CD14-positive monocyte (primary cell): ENCODE measurements at regions not wholly inside any gene's neighbourhood (a gene's known extent, or its start where the extent isn't known, plus 50 kb on each side); places are given as distances from the start of the nearest gene placed in this dataset.

Experiments used
- DNase-seq, 3 donors: peaks; one replicate each; pipeline ENCODE4 v3.0.0-alpha.2; 2011 to 2022
- H2AFZ ChIP-seq: 2 replicates; pipeline ENCODE4 v1.6.0; 2012; ENCODE audit warnings: mild to moderate bottlenecking, low read depth, low read length, inconsistent platforms; ENCODE audit not compliant: insufficient read depth, poor library complexity, severe bottlenecking
- H3K27ac ChIP-seq, 2 donors: 1 replicate in 1 of 2; 2 replicates in 1 of 2; pipeline ENCODE4 v1.5.1; 2012 to 2013; ENCODE audit warnings: low read length in 2 of 2, control low read depth in 1 of 2, inconsistent platforms in 1 of 2, low read depth in 1 of 2, mild to moderate bottlenecking in 1 of 2
- H3K27me3 ChIP-seq, 2 donors: one replicate each; pipeline versions ENCODE4 v1.6.0 to v1.6.1; 2011 to 2013; ENCODE audit warnings: low read length in 2 of 2; ENCODE audit not compliant: control insufficient read depth in 2 of 2, insufficient read depth in 2 of 2
- H3K36me3 ChIP-seq, 2 donors: replicated peaks in 1 of 2; 1 replicate in 1 of 2; 2 replicates in 1 of 2; pipeline versions ENCODE4 v1.5.1 to v1.6.1; 2012 to 2013; ENCODE audit warnings: low read length in 2 of 2, control low read depth in 1 of 2, inconsistent platforms in 1 of 2, mild to moderate bottlenecking in 1 of 2; ENCODE audit not compliant: insufficient read depth in 2 of 2, control insufficient read depth in 1 of 2
- H3K4me1 ChIP-seq, 2 donors: 1 replicate in 1 of 2; 2 replicates in 1 of 2; pipeline versions ENCODE4 v1.5.1 to v1.6.1; 2012 to 2013; ENCODE audit warnings: low read length in 2 of 2, control low read depth in 1 of 2, inconsistent platforms in 1 of 2, mild to moderate bottlenecking in 1 of 2, moderate library complexity in 1 of 2; ENCODE audit not compliant: insufficient read depth in 2 of 2, control insufficient read depth in 1 of 2
- H3K4me2 ChIP-seq: replicated peaks from 2 replicates; pipeline ENCODE3; 2012; ENCODE audit warnings: low read length, moderate library complexity, mild to moderate bottlenecking; ENCODE audit not compliant: poor library complexity, severe bottlenecking; ENCODE audit errors: extremely low read depth
- H3K4me3 ChIP-seq, 3 experiments: fragments of 200-600 bp in 1 of 3; sonication (generic) in 1 of 3; replicated peaks in 1 of 3; 1 replicate in 2 of 3; 2 replicates in 1 of 3; pipeline ENCODE4 v1.5.1; 2011 to 2013; ENCODE audit warnings: low read length in 3 of 3, mild to moderate bottlenecking in 3 of 3, control low read depth in 2 of 3, low read depth in 2 of 3, inconsistent platforms in 1 of 3, moderate library complexity in 1 of 3
- H3K79me2 ChIP-seq: 2 replicates; pipeline ENCODE4 v1.6.0; 2012; ENCODE audit warnings: mild to moderate bottlenecking, control low read depth, inconsistent platforms, low read length, moderate library complexity; ENCODE audit not compliant: insufficient read depth
- H3K9ac ChIP-seq: 2 replicates; pipeline ENCODE4 v1.6.0; 2017; ENCODE audit warnings: low read length, mild to moderate bottlenecking; ENCODE audit not compliant: insufficient read depth, poor library complexity, severe bottlenecking
- H3K9me3 ChIP-seq, 2 donors: replicated peaks in 1 of 2; 1 replicate in 1 of 2; 2 replicates in 1 of 2; pipeline versions ENCODE4 v1.5.1 to v1.6.1; 2012 to 2013; ENCODE audit warnings: low read length in 2 of 2, control low read depth in 1 of 2; ENCODE audit not compliant: control insufficient read depth in 1 of 2, insufficient read depth in 1 of 2
- H4K20me1 ChIP-seq: 2 replicates; pipeline ENCODE4 v1.6.0; 2012; ENCODE audit warnings: mild to moderate bottlenecking, low read length, control low read depth, moderate library complexity; ENCODE audit not compliant: insufficient read depth
- H3K27ac Mint-ChIP-seq, 7 donors: one replicate each; pipeline ENCODE4 v1.8.0; 2020; ENCODE audit warnings: mild to moderate bottlenecking in 7 of 7, mixed read lengths in 7 of 7, moderate library complexity in 6 of 7, inconsistent platforms in 2 of 7
- H3K27me3 Mint-ChIP-seq, 3 donors: one replicate each; pipeline ENCODE4 v1.8.0; 2021 to 2022; ENCODE audit warnings: low read depth in 3 of 3, mild to moderate bottlenecking in 3 of 3, mixed read lengths in 3 of 3, moderate library complexity in 3 of 3, inconsistent platforms in 1 of 3
- H3K36me3 Mint-ChIP-seq, 2 donors: one replicate each; pipeline ENCODE4 v1.8.0; 2020; ENCODE audit warnings: mixed read lengths in 2 of 2, inconsistent platforms in 1 of 2, mild to moderate bottlenecking in 1 of 2
- H3K4me1 Mint-ChIP-seq: one replicate; pipeline ENCODE4 v1.8.0; 2020; ENCODE audit warnings: mild to moderate bottlenecking, mixed read lengths
- H3K4me3 Mint-ChIP-seq, 2 donors: one replicate each; pipeline ENCODE4 v1.8.0; 2020; ENCODE audit warnings: mild to moderate bottlenecking in 2 of 2, mixed read lengths in 2 of 2, moderate library complexity in 1 of 2
- H3K9me3 Mint-ChIP-seq, 7 donors: one replicate each; pipeline ENCODE4 v1.8.0; 2020 to 2022; ENCODE audit warnings: mixed read lengths in 7 of 7, mild to moderate bottlenecking in 6 of 7, moderate library complexity in 6 of 7, inconsistent platforms in 2 of 7
- CTCF ChIP-seq: fragments of 200-600 bp; IDR thresholded peaks from one replicate; pipeline ENCODE4 v1.8.0; 2022; ENCODE audit warnings: antibody characterized with exemption, mild to moderate bottlenecking
- WGBS: methylation state at CpG from one replicate; pipeline ENCODE4 v1.1.5; 2013; ENCODE audit warnings: missing lambda C conversion rate; ENCODE audit not compliant: insufficient coverage; 5-methylcytosine and 5-hydroxymethylcytosine counted together
- intact Hi-C, 2 donors: fragments of 100-400 bp; cut with micrococcal nuclease; formaldehyde crosslinking; loops; one replicate each; pipeline versions ENCODE4 v1.15.0 to v1.15.1; 2023

GRCh38 chr4:117478702-117479101 lies 393.3 kb upstream of the TRAM1L1 start:
- Histone ChIP-seq H3K27me3 (no peaks in the 10 kb centered on the region), H3K9me3 (no peaks in the 10 kb centered on the region), H3K36me3 (no peaks in the 10 kb centered on the region), H2AFZ (no peak overlapping the region), H3K27ac (no peak overlapping the region), H3K4me3 (no peak overlapping the region), H3K4me1 (no peaks in the 10 kb centered on the region), H4K20me1 (no peaks in the 10 kb centered on the region), H3K79me2 (no peaks in the 10 kb centered on the region), H3K9ac (no peak overlapping the region), H3K4me2 (no peak overlapping the region)
- Mint-ChIP-seq H3K27ac (no peak overlapping the region), H3K27me3 (no peaks in the 10 kb centered on the region), H3K9me3 (no peaks in the 10 kb centered on the region), H3K36me3 (no peaks in the 10 kb centered on the region), H3K4me1 (no peaks in the 10 kb centered on the region), H3K4me3 (no peak overlapping the region)
- no peak for TF ChIP-seq CTCF
- no peak for DNase-seq
- intact Hi-C loops = no loop called here

- Histone ChIP-seq H3K9me3 (no peaks in the 10 kb centered on the region), H3K27me3 (no peaks in the 10 kb centered on the region), H3K4me3 (no peak overlapping the region), H3K79me2 (no peaks in the 10 kb centered on the region), H4K20me1 (no peaks in the 10 kb centered on the region), H3K27ac (no peak overlapping the region), H3K4me1 (no peaks in the 10 kb centered on the region), H2AFZ (no peak overlapping the region), H3K9ac (no peak overlapping the region), H3K36me3 (no peaks in the 10 kb centered on the region), H3K4me2 (no peak overlapping the region)
- Mint-ChIP-seq H3K9me3 (no peaks in the 10 kb centered on the region), H3K4me3 (no peak overlapping the region), H3K27me3 (no peaks in the 10 kb centered on the region), H3K27ac (no peak overlapping the region), H3K4me1 (no peaks in the 10 kb centered on the region), H3K36me3 (no peaks in the 10 kb centered on the region)
- no peak for TF ChIP-seq CTCF
- DNase-seq = no peak
- WGBS = 89% methylated on average over 2 of the region's 6 CpGs
- intact Hi-C loops = no loop called here
Observed at GRCh38 chr4:117479673-117480072, 394.3 kb upstream of the TRAM1L1 start.
